ENCODE measurements at regions not wholly inside any gene's neighbourhood (a gene's known extent, or its start where the extent isn't known, plus 50 kb on each side); places are given as distances from the start of the nearest gene placed in this dataset.

DNA sequence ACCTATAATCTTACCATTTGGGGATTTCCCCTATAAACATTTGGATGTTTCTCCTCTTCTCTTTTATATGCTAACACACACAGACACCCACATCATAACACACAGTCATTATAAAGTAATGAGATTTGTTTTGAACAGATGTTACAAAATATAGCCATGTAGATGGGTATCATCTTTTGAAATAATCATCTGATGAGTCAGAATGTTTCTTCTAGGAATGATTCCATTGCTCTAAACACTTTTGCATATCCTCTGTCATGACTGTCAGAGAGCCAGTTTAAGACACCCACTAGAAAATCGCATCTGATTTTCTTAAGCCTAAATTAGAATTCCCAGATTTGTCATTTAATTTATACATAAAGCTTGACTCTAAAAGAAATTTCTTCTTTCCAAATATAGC lies 442.6 kb downstream of the CMPK2 start:
- TF ChIP-seq, protein P1, sequence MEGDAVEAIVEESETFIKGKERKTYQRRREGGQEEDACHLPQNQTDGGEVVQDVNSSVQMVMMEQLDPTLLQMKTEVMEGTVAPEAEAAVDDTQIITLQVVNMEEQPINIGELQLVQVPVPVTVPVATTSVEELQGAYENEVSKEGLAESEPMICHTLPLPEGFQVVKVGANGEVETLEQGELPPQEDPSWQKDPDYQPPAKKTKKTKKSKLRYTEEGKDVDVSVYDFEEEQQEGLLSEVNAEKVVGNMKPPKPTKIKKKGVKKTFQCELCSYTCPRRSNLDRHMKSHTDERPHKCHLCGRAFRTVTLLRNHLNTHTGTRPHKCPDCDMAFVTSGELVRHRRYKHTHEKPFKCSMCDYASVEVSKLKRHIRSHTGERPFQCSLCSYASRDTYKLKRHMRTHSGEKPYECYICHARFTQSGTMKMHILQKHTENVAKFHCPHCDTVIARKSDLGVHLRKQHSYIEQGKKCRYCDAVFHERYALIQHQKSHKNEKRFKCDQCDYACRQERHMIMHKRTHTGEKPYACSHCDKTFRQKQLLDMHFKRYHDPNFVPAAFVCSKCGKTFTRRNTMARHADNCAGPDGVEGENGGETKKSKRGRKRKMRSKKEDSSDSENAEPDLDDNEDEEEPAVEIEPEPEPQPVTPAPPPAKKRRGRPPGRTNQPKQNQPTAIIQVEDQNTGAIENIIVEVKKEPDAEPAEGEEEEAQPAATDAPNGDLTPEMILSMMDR (IDR thresholded peaks at IDR 0.05), result no peak
- no peak for TF ChIP-seq EP300 (IDR thresholded peaks at IDR 0.05)
